Large intestine (tissue), 3 donors: ENCODE measurements at regions not wholly inside any gene's neighbourhood (a gene's known extent, or its start where the extent isn't known, plus 50 kb on each side); places are given as distances from the start of the nearest gene placed in this dataset.
A peak's percentile ranks its signal among the peaks of the same experiment; 100 is the strongest.

ENCODE experiments used
- DNase-seq, 2 donors: peaks; one replicate each; pipeline versions ENCODE4 v3.0.0 to v3.0.0-alpha.2; 2013
- H3K27ac ChIP-seq: one replicate; pipeline ENCODE4 v1.5.1; 2013; ENCODE audit warnings: low read length
- H3K27me3 ChIP-seq: 2 replicates; pipeline ENCODE4 v1.6.1; 2013; ENCODE audit warnings: low read length; ENCODE audit not compliant: control insufficient read depth, insufficient read depth
- H3K36me3 ChIP-seq: 2 replicates; pipeline ENCODE4 v1.6.1; 2013; ENCODE audit warnings: low read length; ENCODE audit not compliant: control insufficient read depth, insufficient read depth
- H3K4me1 ChIP-seq: one replicate; pipeline ENCODE4 v1.6.1; 2013; ENCODE audit warnings: low read length; ENCODE audit not compliant: control insufficient read depth, insufficient read depth
- H3K4me3 ChIP-seq: one replicate; pipeline ENCODE4 v1.5.1; 2013; ENCODE audit warnings: low read length
- H3K9me3 ChIP-seq: one replicate; pipeline ENCODE4 v1.6.1; 2013; ENCODE audit warnings: mild to moderate bottlenecking, low read depth, low read length, moderate library complexity; ENCODE audit not compliant: control insufficient read depth
- WGBS: methylation state at CpG from one replicate; pipeline ENCODE4 v1.1.5; 2013; ENCODE audit warnings: low lambda C conversion rate; ENCODE audit not compliant: insufficient coverage; 5-methylcytosine and 5-hydroxymethylcytosine counted together

- no peak for DNase-seq
- H3K4me3 ChIP-seq: no peak overlapping the region
- no peaks in the 10 kb centered on the region for H3K27me3 ChIP-seq
- no peaks in the 10 kb centered on the region for H3K9me3 ChIP-seq
- H3K36me3 ChIP-seq: no peaks in the 10 kb centered on the region
- WGBS: 83% methylated on average over 1 of the region's 4 CpGs
- no peaks in the 10 kb centered on the region for H3K4me1 ChIP-seq
- no peak overlapping the region for H3K27ac ChIP-seq
Observed at GRCh38 chr15:39486621-39487457, 94.0 kb upstream of the THBS1 start.

GRCh38 chr15:39487458-39487735, 93.5 kb upstream of the THBS1 start:
- Histone ChIP-seq H3K27ac (no peak overlapping the region), H3K36me3 (no peaks in the 10 kb centered on the region), H3K4me1 (no peaks in the 10 kb centered on the region), H3K9me3 (no peaks in the 10 kb centered on the region), H3K27me3 (no peaks in the 10 kb centered on the region), H3K4me3 (no peak overlapping the region)
- DNase-seq: no peak

GRCh38 chr15:39488516-39488915, 92.4 kb upstream of the THBS1 start:
- H3K4me1 ChIP-seq: no peaks in the 10 kb centered on the region
- DNase-seq: no peak
- WGBS: 67% methylated on average over 1 of the region's 1 CpG

GRCh38 chr15:39488961-39489360, 91.9 kb upstream of the THBS1 start:
- Histone ChIP-seq H3K36me3 (no peaks in the 10 kb centered on the region), H3K27me3 (no peaks in the 10 kb centered on the region), H3K4me3 (no peak overlapping the region), H3K27ac (peak overlapping the region; percentile 50), H3K4me1 (no peaks in the 10 kb centered on the region), H3K9me3 (no peaks in the 10 kb centered on the region)
- no peak for DNase-seq
- 60% methylated on average over 1 of the region's 1 CpG for whole genome bisulfite sequencing

More at GRCh38 chr15:39488516-39488915, 92.4 kb upstream of the THBS1 start:
- peak overlapping the region; percentile 50 for H3K27ac ChIP-seq
- no peaks in the 10 kb centered on the region for H3K9me3 ChIP-seq
- no peaks in the 10 kb centered on the region for H3K27me3 ChIP-seq
- no peak overlapping the region for H3K4me3 ChIP-seq
- no peaks in the 10 kb centered on the region for H3K36me3 ChIP-seq

- no peak for DNase-seq
- no peaks in the 10 kb centered on the region for H3K36me3 ChIP-seq
- H3K9me3 ChIP-seq: no peaks in the 10 kb centered on the region
- H3K4me3 ChIP-seq: no peak overlapping the region
- no peak overlapping the region for H3K27ac ChIP-seq
- WGBS: 92% methylated on average over 9 of the region's 12 CpGs
- no peaks in the 10 kb centered on the region for H3K4me1 ChIP-seq
- H3K27me3 ChIP-seq: no peaks in the 10 kb centered on the region
Observed at GRCh38 chr15:39491115-39491885, 89.6 kb upstream of the THBS1 start.

GRCh38 chr15:39491886-39492490, 88.9 kb upstream of the THBS1 start:
- Histone ChIP-seq H3K27ac (no peak overlapping the region), H3K4me1 (no peaks in the 10 kb centered on the region), H3K27me3 (no peaks in the 10 kb centered on the region), H3K36me3 (no peaks in the 10 kb centered on the region), H3K9me3 (no peaks in the 10 kb centered on the region), H3K4me3 (no peak overlapping the region)
- 60% methylated on average over 3 of the region's 4 CpGs for WGBS
- no peak for DNase-seq

GRCh38 chr15:39493424-39494067, 87.3 kb upstream of the THBS1 start:
- Histone ChIP-seq H3K27ac (no peak overlapping the region), H3K4me3 (no peak overlapping the region), H3K27me3 (no peaks in the 10 kb centered on the region), H3K4me1 (no peaks in the 10 kb centered on the region), H3K36me3 (no peaks in the 10 kb centered on the region), H3K9me3 (no peaks in the 10 kb centered on the region)
- WGBS: 88% methylated on average over 1 of the region's 3 CpGs
- DNase-seq: no peak

- Histone ChIP-seq H3K27ac (no peak overlapping the region), H3K36me3 (no peaks in the 10 kb centered on the region), H3K27me3 (no peaks in the 10 kb centered on the region), H3K4me1 (no peaks in the 10 kb centered on the region), H3K9me3 (no peaks in the 10 kb centered on the region), H3K4me3 (no peak overlapping the region)
- no peak for DNase-seq
- 100% methylated on average over 1 of the region's 2 CpGs for WGBS
Observed at GRCh38 chr15:39494462-39494861, 86.4 kb upstream of the THBS1 start.

- H3K9me3 ChIP-seq: no peaks in the 10 kb centered on the region
- no peak for DNase-seq
- H3K4me1 ChIP-seq: no peaks in the 10 kb centered on the region
- H3K4me3 ChIP-seq: no peak overlapping the region
- no peak overlapping the region for H3K27ac ChIP-seq
- no peaks in the 10 kb centered on the region for H3K27me3 ChIP-seq
- H3K36me3 ChIP-seq: no peaks in the 10 kb centered on the region
- 40% methylated on average over 2 of the region's 8 CpGs for WGBS
Observed at GRCh38 chr15:39495871-39496840, 84.7 kb upstream of the THBS1 start.
